ENCODE measurements at regions not wholly inside any gene's neighbourhood (a gene's known extent, or its start where the extent isn't known, plus 50 kb on each side); places are given as distances from the start of the nearest gene placed in this dataset.
"Not testable (repeated sequence)": the region's sequence is repeated elsewhere in the genome, so short reads cannot be mapped to it uniquely, and the experiment has no call there.

- DNase-seq (ENCODE audit: low read depth, low spot score), result no peak
Measured at GRCh38 chr4:13984991-13985800, 357.7 kb upstream of the BOD1L1 start.

DNA sequence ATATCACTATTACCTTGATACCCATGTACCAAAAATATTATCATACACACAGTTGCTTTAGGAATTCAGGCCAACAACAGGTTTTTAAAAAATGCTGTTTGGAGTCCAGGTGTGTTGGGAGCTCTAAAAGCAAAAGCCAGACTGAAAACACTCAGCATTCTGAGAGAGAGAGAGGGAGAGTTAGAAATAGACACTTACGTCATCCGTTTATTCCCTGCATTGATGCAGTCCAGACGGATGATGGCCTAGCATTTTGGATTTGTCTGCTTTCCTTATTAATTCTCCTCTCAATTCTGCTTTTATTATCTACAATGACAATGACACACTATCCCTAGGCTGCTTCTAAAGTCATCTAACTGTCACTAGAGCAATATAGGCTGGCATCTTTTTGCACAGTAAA is 358.3 kb upstream of the BOD1L1 start:
- DNase-seq (ENCODE audit: low read depth, low spot score), result no peak

DNA sequence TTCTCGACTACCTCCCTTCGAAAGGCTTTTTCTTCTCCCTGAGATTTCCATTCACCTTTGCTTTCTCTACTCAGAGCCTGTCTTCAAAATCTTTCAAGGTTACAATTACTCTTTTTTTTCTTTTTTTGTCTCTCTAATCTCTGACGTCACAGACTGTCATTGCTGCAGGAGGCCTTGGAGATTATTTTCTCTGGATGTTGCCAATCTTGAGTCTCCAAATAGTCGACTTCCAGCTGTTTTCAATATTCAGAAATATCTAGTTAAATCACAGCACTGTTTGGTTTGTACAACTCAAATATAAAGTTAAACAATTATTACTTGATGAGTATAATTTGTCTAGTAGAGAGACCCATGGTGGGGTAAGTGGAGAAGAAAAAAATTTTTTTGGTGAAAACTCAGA is 359.0 kb upstream of the BOD1L1 start:
- DNase-seq (ENCODE audit: low read depth, low spot score), result no peak

GRCh38 chr4:13988353-13989305 is 361.1 kb upstream of the BOD1L1 start:
- DNase-seq (ENCODE audit: low read depth, low spot score), result peak; percentile 91

GRCh38 chr4:13989501-13989900 is 362.0 kb upstream of the BOD1L1 start:
- DNase-seq (ENCODE audit: low read depth, low spot score), result no peak

- no peak for DNase-seq (ENCODE audit: low read depth, low spot score)
Measured at GRCh38 chr4:13990596-13991589, 363.4 kb upstream of the BOD1L1 start.

DNA sequence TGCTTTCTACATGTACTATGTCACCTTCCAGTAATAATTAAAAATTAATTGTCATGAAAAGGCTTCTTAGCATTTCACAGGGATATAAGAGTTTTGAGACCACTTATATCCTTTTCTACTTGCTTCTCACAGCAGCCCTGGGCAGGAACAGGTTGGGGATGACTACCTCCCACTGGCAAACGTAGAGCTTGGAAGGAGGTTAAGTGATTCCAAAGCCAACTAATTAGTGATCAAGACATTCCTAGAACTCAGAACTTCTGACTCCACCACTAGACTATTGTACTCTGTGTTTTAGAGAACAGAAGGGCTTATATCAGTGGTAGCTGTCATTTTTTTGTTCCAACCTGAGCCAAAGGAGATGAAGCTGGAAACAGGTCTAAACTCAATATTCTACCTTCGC is 364.5 kb upstream of the BOD1L1 start:
- DNase-seq (ENCODE audit: low read depth, low spot score), result no peak

GRCh38 chr4:13992975-13993520 is 365.5 kb upstream of the BOD1L1 start:
- no peak for DNase-seq (ENCODE audit: low read depth, low spot score)

GRCh38 chr4:13994016-13994415 is 366.5 kb upstream of the BOD1L1 start:
- no peak for DNase-seq (ENCODE audit: low read depth, low spot score)

GRCh38 chr4:13998850-13999445 is 371.4 kb upstream of the BOD1L1 start:
- DNase-seq (ENCODE audit: low read depth, low spot score), result no peak

DNA sequence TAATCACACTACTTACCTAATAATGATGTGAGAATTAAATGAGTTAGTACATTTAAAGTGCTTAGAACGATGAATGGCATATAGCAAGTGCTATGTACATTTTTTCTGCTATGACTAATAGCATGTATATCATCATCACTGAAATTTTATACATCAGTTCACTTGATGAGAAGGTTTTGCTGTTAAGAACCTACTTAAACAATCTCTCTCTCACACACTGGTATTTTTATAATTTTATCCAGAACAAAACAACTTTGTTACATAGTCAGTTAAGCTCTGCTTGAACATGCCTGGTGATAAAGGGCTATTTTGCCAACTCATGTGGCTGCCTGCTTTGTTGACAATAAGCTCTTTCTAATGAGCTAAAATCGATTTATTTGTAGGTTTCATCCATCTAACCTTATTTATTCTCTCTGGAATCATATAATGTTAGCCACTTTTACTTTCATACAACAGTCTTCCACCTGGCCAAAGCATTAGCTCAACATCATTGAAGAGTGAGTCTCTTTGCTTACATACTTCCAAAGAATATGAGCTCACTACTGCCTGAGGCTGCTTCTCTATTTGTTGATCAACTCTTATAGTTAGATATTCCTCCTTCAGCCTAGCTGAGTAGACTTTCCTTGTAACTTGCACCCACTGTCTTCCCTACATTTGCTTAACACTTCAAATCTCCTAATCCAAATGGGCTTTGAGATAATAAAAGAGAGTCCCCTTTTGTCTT is 372.7 kb upstream of the BOD1L1 start:
- no peak for DNase-seq (ENCODE audit: low read depth, low spot score)

DNA sequence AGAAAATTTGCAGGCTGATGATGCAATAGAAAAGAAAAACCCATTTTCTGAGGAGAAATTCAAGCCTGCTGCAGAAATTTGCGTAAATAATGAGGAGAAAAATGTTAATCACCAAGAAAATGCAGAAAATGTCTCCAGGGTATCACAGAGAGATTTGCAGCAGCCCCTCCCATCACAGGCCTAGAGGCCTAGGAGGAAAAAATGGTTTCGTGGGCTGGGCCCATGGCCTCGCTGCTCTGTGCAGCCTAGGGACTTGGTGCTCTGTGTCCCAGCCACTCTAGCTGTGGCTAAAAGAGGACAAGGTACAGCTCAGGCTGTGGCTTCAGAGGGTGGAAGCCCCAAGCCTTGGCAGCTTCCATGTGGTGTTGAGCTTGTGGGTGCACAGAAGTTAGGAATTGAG is 374.8 kb upstream of the BOD1L1 start:
- not testable (repeated sequence) for DNase-seq (ENCODE audit: low read depth, low spot score)

GRCh38 chr4:14008494-14008893 is 381.0 kb upstream of the BOD1L1 start:
- DNase-seq (ENCODE audit: low read depth, low spot score), result no peak

DNA sequence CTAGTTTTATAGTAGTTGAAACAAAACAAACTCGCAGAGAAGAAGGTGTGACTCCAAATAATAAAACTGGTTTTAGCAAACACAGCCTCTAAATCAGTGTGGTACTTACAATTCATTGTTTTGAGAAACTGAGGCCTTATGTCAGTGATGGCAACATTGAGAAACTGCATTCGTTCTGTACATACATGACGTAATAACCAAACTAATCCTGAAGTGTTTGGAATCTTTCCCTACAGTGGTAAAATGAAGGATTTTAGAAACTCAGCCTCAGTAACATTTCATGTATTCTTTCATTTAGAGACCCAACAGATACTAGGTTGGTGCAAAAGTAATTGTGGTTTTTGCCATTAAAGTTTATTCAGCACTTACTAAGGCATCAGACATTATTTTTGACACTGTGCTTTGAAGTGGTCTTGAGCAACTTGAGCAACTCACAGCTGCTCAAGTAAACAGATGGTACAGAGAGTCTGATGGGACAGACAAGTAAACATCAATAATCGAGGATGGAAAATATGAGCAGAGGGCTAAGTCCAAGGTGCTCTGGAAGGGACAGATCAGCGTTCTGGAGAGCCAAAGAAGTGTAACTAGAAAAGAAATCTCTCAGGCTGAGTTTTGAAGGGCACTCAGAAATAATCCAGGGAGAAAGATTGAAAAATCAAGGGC is 390.8 kb upstream of the BOD1L1 start:
- no peak for DNase-seq (ENCODE audit: low read depth, low spot score)

DNA sequence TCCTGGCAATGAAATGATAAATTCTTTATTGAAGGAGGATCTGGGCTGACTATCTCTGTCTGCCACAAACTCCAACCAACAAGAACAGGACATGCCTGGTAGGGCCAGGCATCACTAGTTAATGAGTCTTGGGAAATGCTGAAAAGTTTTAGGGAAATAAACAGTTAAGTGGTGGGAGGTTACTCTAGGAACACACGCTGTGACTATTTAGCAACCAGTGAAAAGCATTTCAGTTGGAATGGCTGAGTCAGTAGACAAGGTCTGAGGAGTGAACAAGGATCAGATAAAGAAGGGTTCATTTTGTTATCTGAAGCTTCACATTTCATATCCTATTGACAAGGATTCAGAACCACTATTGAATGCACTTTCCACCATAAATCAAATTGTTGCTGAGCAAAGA is 394.9 kb upstream of the BOD1L1 start:
- no peak for DNase-seq (ENCODE audit: low read depth, low spot score)

DNA sequence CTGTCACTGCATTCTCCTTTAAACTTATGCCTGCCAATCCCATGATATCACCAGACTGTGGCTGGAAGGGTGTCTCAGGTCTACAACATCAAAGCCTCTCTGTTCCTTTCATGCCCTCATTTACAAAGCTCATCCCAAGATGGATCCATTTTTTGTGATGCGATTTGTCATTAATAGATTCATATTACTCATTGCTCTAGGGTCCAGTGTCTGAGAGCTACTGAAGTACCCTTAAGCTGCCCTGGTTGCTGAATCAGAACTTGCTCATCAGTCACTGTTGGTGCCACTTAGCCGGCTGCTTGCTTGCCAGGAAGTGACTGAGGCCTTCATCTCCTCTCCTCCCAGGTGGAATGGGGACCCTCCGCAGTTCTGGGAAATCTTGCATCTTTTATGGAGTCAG is 395.5 kb upstream of the BOD1L1 start:
- DNase-seq (ENCODE audit: low read depth, low spot score), result no peak

DNA sequence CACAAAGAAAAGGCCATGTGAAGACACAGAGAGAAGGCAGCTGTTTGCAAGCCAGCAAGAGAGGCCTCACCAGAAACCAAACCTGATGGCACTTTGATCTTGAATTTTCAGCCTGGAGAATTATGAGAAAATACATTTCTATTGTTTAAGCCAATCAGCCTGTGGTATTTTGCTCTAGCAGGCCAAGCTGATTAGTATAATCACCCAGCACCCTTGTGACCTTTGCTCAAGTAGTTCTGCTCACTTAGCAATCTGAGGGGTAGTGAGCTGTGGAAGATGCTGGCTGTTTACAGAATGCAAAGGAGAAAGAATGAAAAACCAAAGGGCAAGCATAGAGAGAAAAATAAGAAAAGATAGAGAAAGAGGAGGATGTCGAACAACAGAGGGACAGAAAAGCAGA is 396.4 kb upstream of the BOD1L1 start:
- no peak for DNase-seq (ENCODE audit: low read depth, low spot score)

DNA sequence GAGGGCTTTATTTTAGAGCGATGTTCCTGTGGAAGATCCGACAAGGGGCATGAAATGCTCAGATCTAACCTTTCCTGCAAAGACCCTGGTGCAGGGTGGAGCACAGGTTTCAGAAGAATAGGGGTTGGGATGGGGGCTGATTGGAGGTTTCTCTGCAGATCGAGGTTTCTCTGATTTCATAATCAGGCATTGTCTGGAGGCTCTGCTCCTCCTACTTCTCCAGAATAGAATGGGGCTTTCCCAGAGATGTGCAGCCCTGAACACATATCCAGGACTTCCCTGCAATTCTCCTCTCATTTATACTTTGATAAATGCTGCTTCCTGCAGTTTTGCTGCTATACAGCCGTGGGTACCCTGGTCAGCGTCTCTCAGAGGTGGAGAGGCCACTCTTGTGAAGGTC is 397.6 kb upstream of the BOD1L1 start:
- no peak for DNase-seq (ENCODE audit: low read depth, low spot score)

- no peak for DNase-seq (ENCODE audit: low read depth, low spot score)
Measured at GRCh38 chr4:14025891-14026290, 398.4 kb upstream of the BOD1L1 start.

DNA sequence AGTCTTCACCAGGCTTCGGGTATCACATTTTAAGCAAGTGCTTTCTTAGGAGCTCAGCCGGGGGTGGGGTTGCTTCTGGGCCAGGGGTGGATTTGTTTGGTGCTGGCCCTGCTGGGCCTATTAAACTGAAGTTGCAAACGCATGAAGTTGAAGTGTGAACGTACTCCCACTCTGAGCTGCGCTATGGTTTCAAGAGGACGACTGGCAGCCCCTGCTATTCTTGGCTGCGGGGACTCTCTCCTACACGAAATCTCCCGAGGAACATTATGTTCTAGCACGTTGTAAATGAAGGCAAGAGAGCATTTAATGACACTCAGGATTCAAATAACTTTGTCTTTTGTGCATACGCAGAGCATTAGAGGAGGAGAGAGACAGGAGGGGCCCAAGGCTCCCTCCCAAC is 401.3 kb upstream of the BOD1L1 start:
- DNase-seq (ENCODE audit: low read depth, low spot score), result peak; percentile 18
